ENCODE measurements at regions not wholly inside any gene's neighbourhood (a gene's known extent, or its start where the extent isn't known, plus 50 kb on each side); places are given as distances from the start of the nearest gene placed in this dataset.
"Not testable (repeated sequence)": the region's sequence is repeated elsewhere in the genome, so short reads cannot be mapped to it uniquely, and the experiment has no call there.

GRCh38 chr11:69905611-69906452 lies 86.6 kb upstream of the FGF3 start:
- no peak for DNase-seq

- no peak for DNase-seq
Measured at GRCh38 chr11:69906453-69906907, 87.3 kb upstream of the FGF3 start.

GRCh38 chr11:69907611-69908010 lies 88.4 kb upstream of the FGF3 start:
- no peak for DNase-seq

- DNase-seq, result no peak
Measured at GRCh38 chr11:69908511-69909220, 89.5 kb upstream of the FGF3 start.

GRCh38 chr11:69909561-69910518 lies 90.6 kb upstream of the FGF3 start:
- DNase-seq, result no peak

- no peak for DNase-seq
Measured at GRCh38 chr11:69910519-69911309, 91.5 kb upstream of the FGF3 start.

GRCh38 chr11:69911310-69912160 lies 92.3 kb upstream of the FGF3 start:
- DNase-seq, result no peak

GRCh38 chr11:69912161-69912910 lies 93.1 kb upstream of the FGF3 start:
- DNase-seq, result no peak

GRCh38 chr11:69912911-69913451 lies 93.8 kb upstream of the FGF3 start:
- DNase-seq, result no peak

GRCh38 chr11:69913591-69914285 lies 94.5 kb upstream of the FGF3 start:
- no peak for DNase-seq

GRCh38 chr11:69914286-69915150 lies 95.3 kb upstream of the FGF3 start:
- DNase-seq, result no peak

- DNase-seq, result no peak
Measured at GRCh38 chr11:69915151-69915500, 95.9 kb upstream of the FGF3 start.

GRCh38 chr11:69915501-69916250 lies 96.5 kb upstream of the FGF3 start:
- DNase-seq, result peak; percentile 72

GRCh38 chr11:69916251-69916649 lies 97.0 kb upstream of the FGF3 start:
- DNase-seq, result not testable (repeated sequence)

GRCh38 chr11:69916806-69917387 lies 97.7 kb upstream of the FGF3 start:
- no peak for DNase-seq

GRCh38 chr11:69917529-69917928 lies 98.3 kb upstream of the FGF3 start:
- DNase-seq, result no peak

- no peak for DNase-seq
Measured at GRCh38 chr11:69918231-69918937, 99.2 kb upstream of the FGF3 start.

All from suppressor macrophage treated with lipopolysaccharide for 4 hours (primary cell).